SJCRH30 (cell line): ENCODE measurements at regions not wholly inside any gene's neighbourhood (a gene's known extent, or its start where the extent isn't known, plus 50 kb on each side); places are given as distances from the start of the nearest gene placed in this dataset.
"Not testable (repeated sequence)": the region's sequence is repeated elsewhere in the genome, so short reads cannot be mapped to it uniquely, and the experiment has no call there.

Experiments used
- DNase-seq, 2 experiments: peaks; one replicate each; pipeline ENCODE4 v3.0.0-alpha.2; 2015 to 2020
- H3K27ac ChIP-seq: fragments of 250-450 bp; sonication (Bioruptor Pico); 2 replicates; pipeline ENCODE4 v1.5.1; 2020; ENCODE audit warnings: mild to moderate bottlenecking, moderate library complexity
- H3K27me3 ChIP-seq: fragments of 250-450 bp; sonication (Bioruptor Pico); 2 replicates; pipeline ENCODE4 v1.5.1; 2020; ENCODE audit warnings: mild to moderate bottlenecking, moderate library complexity
- H3K36me3 ChIP-seq: fragments of 250-450 bp; sonication (Bioruptor Pico); 2 replicates; pipeline ENCODE4 v1.5.1; 2020; ENCODE audit warnings: mild to moderate bottlenecking, moderate library complexity
- H3K4me1 ChIP-seq: fragments of 250-450 bp; sonication (Bioruptor Pico); 2 replicates; pipeline ENCODE4 v1.5.1; 2020; ENCODE audit warnings: mild to moderate bottlenecking, moderate library complexity
- H3K4me3 ChIP-seq: fragments of 250-450 bp; sonication (Bioruptor Pico); 2 replicates; pipeline ENCODE4 v1.5.1; 2020; ENCODE audit warnings: mild to moderate bottlenecking, moderate library complexity
- H3K9me3 ChIP-seq: fragments of 250-450 bp; sonication (Bioruptor Pico); replicated peaks from 2 replicates; pipeline ENCODE4 v1.5.1; 2020; ENCODE audit warnings: mild to moderate bottlenecking, moderate library complexity

DNA sequence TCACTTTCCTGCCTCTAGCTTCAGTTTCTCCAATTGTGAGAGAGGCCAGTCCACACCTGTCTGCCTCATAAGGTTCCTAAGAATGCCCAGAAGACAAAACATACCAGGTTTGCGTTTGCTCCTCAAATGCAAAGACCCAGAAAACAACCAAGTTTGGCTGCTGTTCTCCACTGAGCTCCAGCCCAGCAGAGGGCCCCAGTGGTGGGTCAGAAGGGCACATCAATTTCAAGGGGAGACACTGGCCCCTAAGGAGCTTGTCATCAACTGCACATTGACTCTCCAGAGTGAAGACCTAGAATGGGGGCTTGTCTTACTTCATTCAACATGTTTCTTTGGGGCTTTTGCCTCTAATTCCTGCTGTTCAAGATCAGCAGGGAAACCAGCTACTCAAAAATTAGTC is 127.9 kb upstream of the SLC6A11 start:
- DNase-seq, result no peak
- no peaks in the 10 kb centered on the region for H3K36me3 ChIP-seq
- H3K4me3 ChIP-seq, result no peak overlapping the region
- no peak overlapping the region for H3K27ac ChIP-seq
- no peaks in the 10 kb centered on the region for H3K9me3 ChIP-seq
- no peaks in the 10 kb centered on the region for H3K4me1 ChIP-seq
- H3K27me3 ChIP-seq, result no peaks in the 10 kb centered on the region; the same call in 1 of the 2 replicates

DNA sequence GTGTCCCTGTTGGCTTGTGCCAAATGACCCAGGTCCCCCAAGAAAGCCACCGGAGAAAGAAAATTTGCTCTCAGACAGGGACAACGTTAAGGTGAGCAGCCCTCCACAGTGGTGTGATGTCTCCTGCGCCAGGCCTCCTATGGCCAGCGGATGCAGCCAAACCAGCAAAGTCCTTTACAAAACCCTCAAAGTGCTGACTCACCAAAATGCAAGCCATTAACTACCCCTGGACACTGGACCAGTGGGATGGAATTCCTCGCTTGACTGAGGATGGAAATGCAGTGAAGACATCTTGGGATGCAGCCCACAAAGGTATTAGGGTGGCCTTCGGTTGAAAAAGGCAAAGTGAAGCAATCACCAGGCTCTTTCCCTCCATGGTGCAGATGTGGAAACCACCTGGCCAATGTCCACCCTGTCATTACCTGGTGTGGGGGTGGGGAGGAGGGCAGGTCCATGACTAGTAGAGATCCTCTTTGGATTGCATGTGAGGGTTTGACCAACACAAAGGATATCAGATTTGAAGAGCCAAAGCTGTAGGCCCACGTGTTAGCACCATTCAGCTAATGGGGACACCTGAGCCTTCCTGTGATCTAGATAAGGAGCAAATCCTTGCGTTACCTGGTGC is 127.4 kb upstream of the SLC6A11 start:
- no peak overlapping the region for H3K27ac ChIP-seq
- no peak for DNase-seq
- no peaks in the 10 kb centered on the region for H3K36me3 ChIP-seq
- H3K4me3 ChIP-seq, result no peak overlapping the region
- no peaks in the 10 kb centered on the region for H3K9me3 ChIP-seq
- no peaks in the 10 kb centered on the region for H3K4me1 ChIP-seq
- no peaks in the 10 kb centered on the region; the same call in 1 of the 2 replicates for H3K27me3 ChIP-seq

DNA sequence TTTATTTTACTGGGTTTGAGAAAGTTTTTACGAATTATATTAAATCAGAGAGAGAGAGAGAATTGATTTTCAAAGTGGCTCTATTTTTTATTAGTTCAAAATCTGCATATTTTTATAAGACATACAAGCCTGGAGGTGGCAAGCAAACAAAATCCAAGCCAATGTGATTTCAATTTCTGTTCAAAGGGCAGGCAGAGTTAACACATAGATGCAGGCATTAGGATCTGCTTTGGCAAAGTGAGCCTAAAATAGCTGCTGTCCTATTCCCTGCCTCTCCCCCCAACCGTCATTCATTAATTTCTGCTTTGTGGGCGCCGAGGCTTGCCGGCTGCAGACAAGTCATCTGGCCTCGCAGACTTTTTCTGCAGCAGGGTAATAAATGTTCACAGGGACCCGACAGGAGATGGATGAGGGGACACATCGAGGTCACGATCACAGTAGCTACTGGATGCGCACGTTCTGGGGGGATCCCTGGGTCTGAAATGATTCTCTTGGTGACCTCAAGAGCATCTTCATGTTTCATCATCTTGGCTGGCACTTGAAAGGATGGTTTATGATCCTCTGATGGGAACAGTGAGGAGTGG is 123.9 kb upstream of the SLC6A11 start:
- Histone ChIP-seq H3K27me3 (no peaks in the 10 kb centered on the region; the same call in 1 of the 2 replicates), H3K4me3 (no peak overlapping the region), H3K27ac (no peak overlapping the region), H3K4me1 (no peaks in the 10 kb centered on the region), H3K9me3 (no peaks in the 10 kb centered on the region), H3K36me3 (no peaks in the 10 kb centered on the region)
- DNase-seq, result no peak

DNA sequence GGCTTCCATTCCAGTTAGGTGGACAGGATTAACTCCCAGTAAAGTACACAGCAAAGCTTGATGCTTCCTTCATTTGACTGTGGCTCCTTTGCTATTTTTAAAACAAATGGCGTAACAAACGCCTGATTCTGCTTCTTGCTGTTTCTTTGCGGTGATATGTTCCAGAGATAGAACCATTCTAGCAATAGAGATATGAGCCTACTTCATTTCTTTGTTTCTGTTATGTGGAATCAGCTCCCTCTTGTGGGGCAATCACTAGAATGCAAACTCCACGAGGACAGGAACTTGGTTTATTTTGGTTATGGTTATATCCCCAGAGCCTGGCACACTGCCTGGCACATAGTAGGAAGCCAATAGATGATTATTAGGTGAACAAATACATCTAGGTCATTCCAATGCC is 122.6 kb upstream of the SLC6A11 start:
- Histone ChIP-seq H3K4me1 (no peaks in the 10 kb centered on the region), H3K9me3 (no peaks in the 10 kb centered on the region), H3K27me3 (no peaks in the 10 kb centered on the region; the same call in 1 of the 2 replicates), H3K27ac (no peak overlapping the region), H3K4me3 (no peak overlapping the region), H3K36me3 (no peaks in the 10 kb centered on the region)
- no peak for DNase-seq

DNA sequence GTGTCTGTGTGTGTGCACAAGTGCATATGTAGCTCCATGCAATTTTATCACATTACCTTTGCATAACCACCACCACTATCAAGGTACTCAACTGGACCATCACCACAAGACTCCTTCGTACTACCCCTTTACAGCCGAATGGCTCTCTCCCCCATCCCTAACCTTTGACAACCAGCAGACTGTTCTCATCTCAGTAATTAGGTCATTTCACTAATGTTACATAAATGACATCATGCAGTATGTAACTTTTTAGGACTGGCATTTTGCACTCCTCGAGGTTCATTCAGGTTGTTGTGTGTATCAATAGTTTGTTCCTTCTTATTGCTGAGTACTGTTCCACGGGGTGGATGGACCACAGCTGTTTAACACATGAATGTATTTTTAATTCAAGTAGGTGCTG is 121.8 kb upstream of the SLC6A11 start:
- Histone ChIP-seq H3K4me3 (no peak overlapping the region), H3K4me1 (no peaks in the 10 kb centered on the region), H3K36me3 (no peaks in the 10 kb centered on the region), H3K9me3 (no peaks in the 10 kb centered on the region), H3K27ac (no peak overlapping the region), H3K27me3 (no peaks in the 10 kb centered on the region; the same call in 1 of the 2 replicates)
- no peak for DNase-seq

DNA sequence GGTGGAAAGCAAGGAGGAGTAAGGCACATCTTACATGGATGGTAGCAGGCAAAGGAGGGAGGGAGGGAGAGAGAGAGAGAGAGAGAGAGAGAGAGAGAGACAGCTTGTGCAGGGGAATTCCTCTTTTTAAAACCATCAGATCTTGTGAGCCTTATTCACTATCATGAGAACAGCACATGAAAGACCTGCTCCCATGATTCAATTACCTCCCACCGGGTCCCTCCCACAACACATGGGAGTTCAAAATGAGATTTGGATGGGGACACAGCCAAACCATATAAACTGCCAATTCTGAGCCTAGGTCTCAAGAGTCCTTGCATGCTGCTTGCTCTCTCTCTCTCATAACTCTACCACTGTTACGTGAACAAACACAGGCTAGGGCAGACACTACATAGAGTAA is 120.8 kb upstream of the SLC6A11 start:
- DNase-seq, H3K36me3 ChIP-seq, H3K9me3 ChIP-seq, H3K4me1 ChIP-seq, H3K4me3 ChIP-seq, H3K27me3 ChIP-seq, H3K27ac ChIP-seq: not testable (repeated sequence)

DNA sequence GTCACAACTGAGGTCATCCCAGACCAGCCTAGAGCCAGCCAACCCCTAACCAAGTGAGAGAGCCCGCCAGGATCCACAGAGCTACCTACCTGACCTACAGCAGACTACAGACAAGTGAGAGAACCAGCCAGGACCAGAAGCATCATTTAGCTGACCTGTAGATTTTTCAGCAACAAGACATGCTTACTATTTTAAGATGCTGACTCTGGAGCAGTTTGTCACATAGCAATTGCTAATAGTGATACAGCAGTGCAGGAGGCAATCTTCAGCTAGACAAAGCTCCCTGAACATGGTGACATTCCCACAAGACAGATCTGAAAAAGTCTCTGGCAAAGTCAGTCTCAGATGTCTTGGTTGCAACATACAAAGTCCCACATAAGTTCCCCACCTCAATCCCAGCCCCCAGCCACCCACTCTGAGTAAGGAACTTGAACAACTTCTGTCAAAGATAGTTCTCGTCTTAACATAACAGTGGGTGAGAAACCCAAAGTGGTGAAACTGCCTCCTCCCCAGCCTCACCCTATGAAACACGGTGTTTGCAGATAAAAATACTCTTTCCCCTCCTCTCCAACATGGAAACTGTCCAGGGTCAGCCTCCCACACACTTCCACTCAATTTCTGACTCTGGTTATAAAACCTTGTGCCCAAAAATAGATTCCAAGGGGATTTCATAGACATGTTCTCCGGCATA is 120.3 kb upstream of the SLC6A11 start:
- no peak for DNase-seq
- no peaks in the 10 kb centered on the region; the same call in 1 of the 2 replicates for H3K27me3 ChIP-seq
- H3K9me3 ChIP-seq, result no peaks in the 10 kb centered on the region
- no peaks in the 10 kb centered on the region for H3K36me3 ChIP-seq
- H3K4me3 ChIP-seq, result no peak overlapping the region
- no peak overlapping the region for H3K27ac ChIP-seq
- no peaks in the 10 kb centered on the region for H3K4me1 ChIP-seq

DNA sequence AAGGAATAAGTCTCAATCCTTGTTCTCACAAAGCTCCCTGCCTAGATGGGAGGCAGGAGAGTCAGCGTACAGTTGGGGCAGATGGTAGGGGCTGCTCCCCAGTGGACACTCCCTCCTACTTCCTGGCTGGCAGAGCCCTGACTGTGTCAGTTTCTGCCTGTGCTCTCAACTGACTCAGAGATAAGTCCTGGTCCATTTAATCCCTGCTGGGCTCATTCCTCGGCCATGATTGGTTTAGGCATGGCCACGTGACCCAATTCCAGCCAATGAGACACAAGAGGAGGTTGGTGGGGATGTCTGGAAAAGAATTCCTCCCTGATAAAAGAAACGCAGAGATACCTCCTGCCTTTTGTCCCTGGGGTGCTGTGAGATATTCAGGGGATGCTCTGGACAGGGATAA is 118.1 kb upstream of the SLC6A11 start:
- no peaks in the 10 kb centered on the region for H3K9me3 ChIP-seq
- no peak overlapping the region for H3K27ac ChIP-seq
- H3K27me3 ChIP-seq, result no peaks in the 10 kb centered on the region
- no peak overlapping the region for H3K4me3 ChIP-seq
- H3K36me3 ChIP-seq, result no peaks in the 10 kb centered on the region
- H3K4me1 ChIP-seq, result no peaks in the 10 kb centered on the region
- peak in 1 of 2 experiments; percentile 14 for DNase-seq

DNA sequence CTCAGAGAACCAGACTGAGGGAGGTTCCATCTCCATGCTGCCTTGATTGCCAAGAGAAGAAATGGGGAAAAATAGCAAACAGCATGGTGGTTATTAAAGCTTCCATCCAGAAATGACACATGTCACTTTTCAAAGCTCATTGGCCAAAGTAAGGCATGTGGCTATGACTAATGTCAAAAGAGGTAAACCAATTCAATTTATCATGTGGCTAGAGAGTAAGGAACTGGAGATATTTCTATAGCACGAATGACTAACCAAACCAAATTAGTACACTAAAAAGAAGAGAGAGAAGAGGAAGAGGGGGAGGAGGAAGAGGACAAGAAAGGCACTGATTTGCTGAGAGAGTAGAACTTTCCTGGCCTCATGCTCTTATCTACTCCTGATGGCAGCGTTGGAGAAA is 115.2 kb upstream of the SLC6A11 start:
- no peaks in the 10 kb centered on the region for H3K4me1 ChIP-seq
- no peak overlapping the region for H3K4me3 ChIP-seq
- no peaks in the 10 kb centered on the region for H3K36me3 ChIP-seq
- no peak for DNase-seq
- no peak overlapping the region for H3K27ac ChIP-seq
- no peaks in the 10 kb centered on the region for H3K9me3 ChIP-seq
- no peaks in the 10 kb centered on the region for H3K27me3 ChIP-seq

DNA sequence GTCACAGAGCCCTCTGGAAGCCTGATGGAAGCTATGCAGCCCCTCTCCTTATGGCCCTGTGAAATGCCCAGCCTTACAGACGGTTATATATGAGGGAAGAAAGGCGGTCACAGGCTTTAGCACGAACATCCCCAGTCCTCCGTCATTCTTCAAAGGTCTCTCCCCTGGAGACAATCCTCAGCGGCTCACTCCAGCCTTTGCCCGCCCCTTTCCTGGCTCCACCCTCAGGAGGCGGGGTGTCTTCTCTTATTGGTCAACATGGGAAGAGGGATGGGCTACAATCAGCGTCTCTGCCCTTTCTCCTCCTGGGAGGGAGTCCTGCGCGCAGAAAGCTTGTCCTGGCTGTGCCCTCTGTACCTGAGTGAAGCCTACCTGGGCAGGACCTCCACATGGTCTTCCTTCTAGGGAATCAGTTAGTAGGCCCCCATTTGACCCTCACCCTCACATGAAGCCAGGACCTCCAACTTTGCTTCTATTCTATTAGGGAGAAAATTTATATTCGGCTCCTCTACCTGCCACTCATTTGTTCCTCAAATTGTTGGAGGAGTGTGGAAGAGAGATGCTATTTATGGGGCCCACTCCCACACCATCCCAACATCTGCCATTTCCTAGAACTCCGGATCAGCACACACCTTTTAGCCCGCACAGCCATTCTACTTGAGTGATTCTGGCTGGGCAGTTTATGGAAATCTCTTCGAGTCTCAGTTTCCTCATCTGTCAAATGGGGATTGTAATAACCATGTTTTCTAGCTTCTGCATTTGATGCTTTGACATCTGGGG is 112.9 kb upstream of the SLC6A11 start:
- Histone ChIP-seq H3K36me3 (no peaks in the 10 kb centered on the region), H3K4me3 (no peak overlapping the region), H3K9me3 (no peaks in the 10 kb centered on the region), H3K27ac (no peak overlapping the region), H3K4me1 (no peaks in the 10 kb centered on the region), H3K27me3 (no peaks in the 10 kb centered on the region; the same call in 1 of the 2 replicates)
- peak in 1 of 2 experiments; percentile 13 for DNase-seq

DNA sequence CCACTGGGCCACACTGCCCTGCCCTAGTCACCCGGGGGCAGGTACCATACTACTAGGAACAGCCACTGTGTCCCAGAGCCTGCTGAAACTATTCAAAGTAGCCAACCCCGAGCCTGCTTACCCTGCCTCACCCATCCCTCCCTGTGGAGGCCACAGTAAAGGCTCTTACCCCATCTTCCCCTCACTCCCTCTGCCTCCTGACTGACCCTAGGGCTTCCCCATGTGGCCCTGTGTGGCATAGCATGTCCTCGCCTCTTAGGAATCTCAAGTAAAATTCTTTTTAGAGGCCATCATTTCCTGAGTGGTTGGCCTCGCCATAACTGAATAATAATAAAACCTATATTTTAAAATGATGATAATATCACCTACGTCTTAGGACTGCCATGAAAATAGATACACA is 112.2 kb upstream of the SLC6A11 start:
- H3K9me3 ChIP-seq, result no peaks in the 10 kb centered on the region
- H3K4me3 ChIP-seq, result no peak overlapping the region
- H3K27me3 ChIP-seq, result no peaks in the 10 kb centered on the region; the same call in 1 of the 2 replicates
- no peaks in the 10 kb centered on the region for H3K36me3 ChIP-seq
- no peak overlapping the region for H3K27ac ChIP-seq
- peak; percentile 19 to 28 for DNase-seq
- H3K4me1 ChIP-seq, result no peaks in the 10 kb centered on the region

DNA sequence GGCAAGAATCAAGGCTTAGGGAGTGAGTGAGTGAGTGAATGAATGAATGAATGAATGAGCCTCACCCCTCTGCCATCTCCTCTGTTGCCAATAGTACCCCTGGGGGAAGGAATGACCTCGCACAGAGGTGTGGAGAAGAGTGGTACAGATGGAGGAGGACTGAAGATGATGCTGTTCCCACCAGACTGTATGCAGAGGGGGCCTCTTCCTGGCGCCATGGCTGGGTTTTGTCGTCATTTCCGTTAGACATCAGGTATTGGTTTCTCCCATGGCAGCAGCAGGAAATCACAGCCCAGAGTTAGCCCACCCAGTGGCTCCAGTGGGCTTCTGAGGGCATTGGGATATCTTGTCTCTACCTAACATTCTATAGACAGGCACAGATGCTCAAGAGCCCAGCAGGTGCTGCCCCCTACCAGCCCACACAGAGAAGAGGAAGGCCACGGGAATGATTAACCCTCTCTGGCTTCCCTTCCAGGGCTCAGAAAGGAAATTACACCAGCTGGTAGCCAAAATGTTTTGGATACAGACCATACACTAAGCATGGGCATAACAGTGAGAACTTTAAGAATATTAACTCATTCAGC is 109.8 kb upstream of the SLC6A11 start:
- no peak for DNase-seq
- H3K9me3 ChIP-seq, result no peaks in the 10 kb centered on the region
- no peak overlapping the region for H3K27ac ChIP-seq
- H3K4me3 ChIP-seq, result no peak overlapping the region
- H3K36me3 ChIP-seq, result no peaks in the 10 kb centered on the region
- H3K27me3 ChIP-seq, result no peaks in the 10 kb centered on the region; the same call in 1 of the 2 replicates
- H3K4me1 ChIP-seq, result no peaks in the 10 kb centered on the region

DNA sequence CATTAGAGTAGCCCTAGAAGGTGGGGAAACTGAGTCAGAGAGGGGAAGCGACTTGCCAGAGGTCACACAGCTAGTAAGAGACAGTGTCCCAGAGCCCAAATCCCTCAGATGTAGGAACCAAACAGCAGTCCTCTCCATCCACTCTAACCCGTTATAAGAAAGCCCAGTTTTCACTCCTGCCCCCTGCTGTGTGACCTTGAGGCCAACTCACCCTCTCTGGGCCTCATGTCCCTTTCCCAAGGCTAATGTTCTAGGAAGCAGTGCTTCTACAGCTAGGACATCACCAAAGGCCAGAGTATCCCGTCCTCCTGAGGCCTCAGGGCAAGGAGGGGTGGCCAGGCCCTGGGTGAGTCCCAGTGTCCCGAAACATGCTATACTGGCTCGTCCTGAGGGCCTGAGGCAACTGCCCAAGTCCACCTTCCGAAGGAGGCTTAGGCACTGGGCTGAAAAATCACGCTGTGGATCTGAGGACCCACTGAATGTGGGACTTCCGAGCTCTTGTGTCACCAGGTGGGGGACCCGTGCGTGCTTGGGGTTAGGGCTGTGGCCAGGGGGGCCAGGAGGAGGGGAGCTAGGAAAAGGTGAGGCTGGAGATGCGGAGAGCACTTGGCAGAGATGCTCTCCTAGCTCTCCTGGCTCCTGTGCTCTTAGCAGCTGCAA is 109.2 kb upstream of the SLC6A11 start:
- H3K36me3 ChIP-seq, result no peaks in the 10 kb centered on the region
- no peak overlapping the region for H3K4me3 ChIP-seq
- DNase-seq, result no peak
- no peaks in the 10 kb centered on the region; the same call in 1 of the 2 replicates for H3K27me3 ChIP-seq
- no peak overlapping the region for H3K27ac ChIP-seq
- no peaks in the 10 kb centered on the region for H3K9me3 ChIP-seq
- H3K4me1 ChIP-seq, result no peaks in the 10 kb centered on the region
